ENCODE measurements at regions not wholly inside any gene's neighbourhood (a gene's known extent, or its start where the extent isn't known, plus 50 kb on each side); places are given as distances from the start of the nearest gene placed in this dataset.

- no peak for TF ChIP-seq POLR2A (IDR thresholded peaks at IDR 0.05; ENCODE audit: low read depth, low read length)
- no peak for TF ChIP-seq TAF1 (IDR thresholded peaks at IDR 0.05; ENCODE audit: low read depth, low read length)
- TF ChIP-seq POLR2AphosphoS5 (IDR thresholded peaks at IDR 0.05; ENCODE audit: low read depth, low read length), result no peak
Measured at GRCh38 chr6:121506761-121507754, 71.6 kb downstream of the GJA1 start.
